ENCODE measurements at regions not wholly inside any gene's neighbourhood (a gene's known extent, or its start where the extent isn't known, plus 50 kb on each side); places are given as distances from the start of the nearest gene placed in this dataset.

DNA sequence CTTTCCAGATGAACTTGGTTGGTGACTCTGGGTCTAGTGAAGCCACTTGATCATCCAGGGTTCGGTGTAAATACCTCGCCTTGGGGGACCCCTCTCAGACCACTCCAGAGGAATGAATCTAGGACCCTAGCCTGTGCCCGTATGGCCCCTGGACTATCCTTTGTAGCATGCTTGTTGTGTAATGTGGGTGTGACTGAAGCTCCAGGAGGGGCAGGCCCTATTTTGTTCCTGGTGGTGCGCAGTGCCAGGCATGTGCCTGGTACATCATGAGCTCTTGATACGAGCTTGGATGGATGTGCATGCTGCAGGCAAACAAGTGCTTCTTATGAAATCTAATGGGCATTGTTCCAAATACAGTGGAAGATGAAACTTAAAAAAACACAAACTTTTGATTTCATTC is 82.8 kb downstream of the EBLN2 start (continued):
- TF ChIP-seq RBBP5 (IDR thresholded peaks at IDR 0.05; ENCODE audit: borderline replicate concordance, insufficient read depth, low read length, poor library complexity, severe bottlenecking): peak; percentile 30
- TF ChIP-seq, protein P1, sequence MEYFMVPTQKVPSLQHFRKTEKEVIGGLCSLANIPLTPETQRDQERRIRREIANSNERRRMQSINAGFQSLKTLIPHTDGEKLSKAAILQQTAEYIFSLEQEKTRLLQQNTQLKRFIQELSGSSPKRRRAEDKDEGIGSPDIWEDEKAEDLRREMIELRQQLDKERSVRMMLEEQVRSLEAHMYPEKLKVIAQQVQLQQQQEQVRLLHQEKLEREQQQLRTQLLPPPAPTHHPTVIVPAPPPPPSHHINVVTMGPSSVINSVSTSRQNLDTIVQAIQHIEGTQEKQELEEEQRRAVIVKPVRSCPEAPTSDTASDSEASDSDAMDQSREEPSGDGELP (CRISPR knock-in tag; IDR thresholded peaks at IDR 0.05; ENCODE audit: borderline replicate concordance): 0 out of 2 replicates have a peak, but pooled peaks have one; percentile 35
- TF ChIP-seq MYBL2 (IDR thresholded peaks at IDR 0.05; ENCODE audit: low read depth): no peak
- no peak for TF ChIP-seq MYBL2 (CRISPR knock-in tag; IDR thresholded peaks at IDR 0.05; ENCODE audit: borderline replicate concordance)
- TF ChIP-seq, protein P2, sequence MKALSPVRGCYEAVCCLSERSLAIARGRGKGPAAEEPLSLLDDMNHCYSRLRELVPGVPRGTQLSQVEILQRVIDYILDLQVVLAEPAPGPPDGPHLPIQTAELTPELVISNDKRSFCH (CRISPR knock-in tag; IDR thresholded peaks at IDR 0.05): no peak
- TF ChIP-seq, protein P2 (tag; IDR thresholded peaks at IDR 0.05): 0 out of 2 replicates have a peak, but pooled peaks have one; percentile 8
- TF ChIP-seq, protein P3, sequence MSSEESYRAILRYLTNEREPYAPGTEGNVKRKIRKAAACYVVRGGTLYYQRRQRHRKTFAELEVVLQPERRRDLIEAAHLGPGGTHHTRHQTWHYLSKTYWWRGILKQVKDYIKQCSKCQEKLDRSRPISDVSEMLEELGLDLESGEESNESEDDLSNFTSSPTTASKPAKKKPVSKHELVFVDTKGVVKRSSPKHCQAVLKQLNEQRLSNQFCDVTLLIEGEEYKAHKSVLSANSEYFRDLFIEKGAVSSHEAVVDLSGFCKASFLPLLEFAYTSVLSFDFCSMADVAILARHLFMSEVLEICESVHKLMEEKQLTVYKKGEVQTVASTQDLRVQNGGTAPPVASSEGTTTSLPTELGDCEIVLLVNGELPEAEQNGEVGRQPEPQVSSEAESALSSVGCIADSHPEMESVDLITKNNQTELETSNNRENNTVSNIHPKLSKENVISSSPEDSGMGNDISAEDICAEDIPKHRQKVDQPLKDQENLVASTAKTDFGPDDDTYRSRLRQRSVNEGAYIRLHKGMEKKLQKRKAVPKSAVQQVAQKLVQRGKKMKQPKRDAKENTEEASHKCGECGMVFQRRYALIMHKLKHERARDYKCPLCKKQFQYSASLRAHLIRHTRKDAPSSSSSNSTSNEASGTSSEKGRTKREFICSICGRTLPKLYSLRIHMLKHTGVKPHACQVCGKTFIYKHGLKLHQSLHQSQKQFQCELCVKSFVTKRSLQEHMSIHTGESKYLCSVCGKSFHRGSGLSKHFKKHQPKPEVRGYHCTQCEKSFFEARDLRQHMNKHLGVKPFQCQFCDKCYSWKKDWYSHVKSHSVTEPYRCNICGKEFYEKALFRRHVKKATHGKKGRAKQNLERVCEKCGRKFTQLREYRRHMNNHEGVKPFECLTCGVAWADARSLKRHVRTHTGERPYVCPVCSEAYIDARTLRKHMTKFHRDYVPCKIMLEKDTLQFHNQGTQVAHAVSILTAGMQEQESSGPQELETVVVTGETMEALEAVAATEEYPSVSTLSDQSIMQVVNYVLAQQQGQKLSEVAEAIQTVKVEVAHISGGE (CRISPR knock-in tag; IDR thresholded peaks at IDR 0.05): peak in 1 of 3 experiments; percentile 1; a peak in 1 of 6 replicates
- TF ChIP-seq JUND (IDR thresholded peaks at IDR 0.05; ENCODE audit: borderline replicate concordance, low read depth, low read length): no peak
- TF ChIP-seq JUND (tag; IDR thresholded peaks at IDR 0.05; ENCODE audit: borderline replicate concordance, low read depth, low read length): 0 out of 3 replicates have a peak, but pooled peaks have one; percentile 5
- no peak for TF ChIP-seq MCM3 (IDR thresholded peaks at IDR 0.05)

Data from K562 (cell line).